Head of caudate nucleus (tissue), 42 donors: ENCODE measurements at regions not wholly inside any gene's neighbourhood (a gene's known extent, or its start where the extent isn't known, plus 50 kb on each side); places are given as distances from the start of the nearest gene placed in this dataset.

Experiments
- DNase-seq, 42 donors: peaks; one replicate each; pipeline versions ENCODE4 v3.0.0 to v3.0.0-alpha.2; 2020 to 2021; ENCODE audit warnings: mixed read lengths in 7 of 42
- intact Hi-C: fragments of 100-400 bp; cut with DNase I; formaldehyde crosslinking; loops from one replicate; pipeline ENCODE4 v1.15.0; 2022

- DNase-seq, result peak in 1 of 42 donors; percentile 1
- intact Hi-C loops, result no loop called here
Observed at GRCh38 chr5:74373076-74373475, 267.5 kb downstream of the ENC1 start.

DNA sequence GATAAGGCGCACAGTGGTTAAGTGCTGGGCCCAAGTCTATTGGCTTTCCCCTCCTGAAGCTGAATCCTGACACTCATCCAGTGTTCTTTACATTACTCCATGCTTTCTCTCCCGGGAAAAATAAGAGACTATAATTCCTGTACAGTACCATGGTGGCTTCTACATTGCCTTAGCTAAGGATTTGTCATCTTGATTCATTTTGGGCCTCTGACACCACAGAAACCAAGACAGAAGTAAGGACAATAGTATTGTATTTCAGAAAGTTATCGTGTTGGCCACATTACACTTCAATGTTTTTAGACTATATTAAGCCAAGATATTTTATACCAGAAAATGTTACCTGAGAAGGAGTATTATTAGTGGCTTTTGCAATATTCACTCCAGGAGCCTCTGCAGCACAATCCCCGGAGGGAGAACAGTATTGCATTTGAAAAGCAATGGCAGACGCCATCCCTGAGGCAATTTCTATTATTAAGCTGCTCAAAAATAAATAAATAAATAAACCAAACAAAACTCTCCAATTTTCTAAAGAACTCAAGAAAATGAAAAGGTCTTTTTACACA lies 267.9 kb downstream of the ENC1 start:
- peak in 1 of 42 donors; percentile 32 for DNase-seq
- intact Hi-C loops, result no loop called here

DNA sequence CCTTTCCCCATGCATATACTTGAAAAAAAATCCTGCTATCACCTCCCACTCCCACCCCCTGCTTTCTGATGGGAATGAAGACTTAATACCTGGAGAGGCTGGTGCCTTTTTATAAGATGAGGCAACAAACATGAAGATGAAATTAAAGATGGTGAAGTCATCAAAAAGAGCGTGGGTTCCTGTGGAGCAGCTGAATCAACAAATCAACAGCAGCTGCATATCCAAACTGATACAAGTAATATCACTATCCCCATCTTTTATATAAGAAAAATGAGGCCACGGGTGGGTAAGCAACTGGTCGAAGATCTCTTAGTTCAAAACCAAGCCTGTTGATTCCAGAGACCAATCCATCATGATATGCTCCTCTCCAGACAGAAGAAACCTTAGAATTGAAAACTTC lies 268.5 kb downstream of the ENC1 start:
- intact Hi-C loops, result no loop called here
- DNase-seq, result no peak

GRCh38 chr5:74371621-74372020 lies 268.9 kb downstream of the ENC1 start:
- peak in 1 of 42 donors; percentile 33 for DNase-seq
- intact Hi-C loops, result no loop called here

- DNase-seq, result peak in 1 of 42 donors; percentile 8
- intact Hi-C loops, result no loop called here
Observed at GRCh38 chr5:74370168-74370567, 270.4 kb downstream of the ENC1 start.

- intact Hi-C loops, result no loop called here
- peak in 1 of 42 donors; percentile 22 for DNase-seq
Observed at GRCh38 chr5:74369173-74369572, 271.4 kb downstream of the ENC1 start.

- intact Hi-C loops, result no loop called here
- peak in 1 of 42 donors; percentile 39 for DNase-seq
Observed at GRCh38 chr5:74367934-74368333, 272.6 kb downstream of the ENC1 start.

- intact Hi-C loops, result no loop called here
- peak in 2 of 42 donors; percentile 7 to 27 for DNase-seq
Observed at GRCh38 chr5:74367241-74367733, 273.2 kb downstream of the ENC1 start.

- no peak for DNase-seq
Observed at GRCh38 chr5:74365723-74366122, 274.8 kb downstream of the ENC1 start.

DNA sequence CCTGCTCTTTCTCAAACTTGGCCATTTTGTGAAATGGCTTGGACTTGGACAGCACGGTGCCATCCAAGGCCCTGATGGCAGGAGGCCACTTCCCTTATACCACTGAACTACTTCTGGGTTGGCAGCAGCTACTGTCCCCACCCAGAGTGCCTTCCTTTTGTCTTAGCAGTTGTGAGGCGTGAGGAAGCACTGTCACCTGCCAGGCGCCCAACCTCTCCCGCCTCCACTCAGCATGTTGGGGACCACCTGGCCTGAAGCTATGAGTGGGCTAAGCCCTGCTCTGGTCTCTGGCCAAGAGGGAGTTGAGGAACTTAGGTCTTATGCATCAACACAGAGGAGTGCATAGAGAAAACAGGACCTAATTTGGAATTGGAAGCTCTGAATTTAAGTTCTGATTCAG lies 276.0 kb downstream of the ENC1 start:
- peak in 1 of 42 donors; percentile 10 for DNase-seq
- intact Hi-C loops, result no loop called here

More at GRCh38 chr5:74365723-74366122, 274.8 kb downstream of the ENC1 start:
- intact Hi-C loops, result no loop called here

GRCh38 chr5:74363603-74364205 lies 276.8 kb downstream of the ENC1 start:
- intact Hi-C loops, result no loop called here

DNA sequence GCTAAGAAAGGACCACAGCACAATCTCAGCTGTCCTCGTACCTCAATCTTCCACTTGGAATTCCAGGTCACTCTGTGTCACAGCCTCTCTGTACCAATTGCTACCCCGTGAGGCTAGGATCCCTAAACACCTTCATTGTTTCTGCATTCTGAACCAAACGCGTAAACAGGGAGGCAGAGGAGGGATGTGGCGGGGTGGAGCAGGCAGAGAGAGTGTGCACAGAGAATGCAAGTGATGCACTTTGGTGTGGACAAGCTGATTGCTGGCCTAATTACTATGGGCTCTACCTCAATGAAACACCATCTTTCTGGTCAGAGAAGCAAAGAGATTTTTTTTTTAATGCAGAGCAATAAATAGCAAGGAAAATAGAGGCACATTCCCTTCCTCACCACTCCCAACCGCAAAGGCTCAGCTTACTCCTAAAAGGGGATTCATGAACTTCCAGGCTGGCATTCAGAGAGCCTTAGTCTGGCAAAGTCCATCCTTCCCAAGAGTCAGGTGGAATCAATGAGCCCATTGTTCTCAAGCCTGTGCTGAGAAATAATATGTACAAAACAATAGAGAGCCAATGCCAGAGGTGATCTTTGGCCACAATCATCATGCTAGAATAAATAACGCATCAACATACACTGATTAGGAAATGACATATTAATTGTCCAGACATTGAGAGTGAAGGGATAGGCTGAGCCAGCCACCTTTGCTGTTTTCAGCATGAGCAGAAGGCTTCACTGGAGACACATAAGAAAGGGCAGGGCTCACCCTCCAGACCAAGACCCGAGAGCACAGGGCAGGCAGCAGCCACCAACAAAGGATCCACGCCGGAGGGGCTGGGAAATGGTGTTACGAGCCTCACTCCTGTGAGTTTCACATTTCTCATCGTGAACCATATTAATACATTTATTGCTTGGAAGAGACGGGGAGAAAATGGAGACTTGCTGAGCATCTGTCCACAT lies 278.8 kb downstream of the ENC1 start:
- intact Hi-C loops, result no loop called here
- DNase-seq, result peak in 1 of 42 donors; percentile 36

More at GRCh38 chr5:74363603-74364205, 276.8 kb downstream of the ENC1 start:
- DNase-seq, result peak in 1 of 42 donors; percentile 33

DNA sequence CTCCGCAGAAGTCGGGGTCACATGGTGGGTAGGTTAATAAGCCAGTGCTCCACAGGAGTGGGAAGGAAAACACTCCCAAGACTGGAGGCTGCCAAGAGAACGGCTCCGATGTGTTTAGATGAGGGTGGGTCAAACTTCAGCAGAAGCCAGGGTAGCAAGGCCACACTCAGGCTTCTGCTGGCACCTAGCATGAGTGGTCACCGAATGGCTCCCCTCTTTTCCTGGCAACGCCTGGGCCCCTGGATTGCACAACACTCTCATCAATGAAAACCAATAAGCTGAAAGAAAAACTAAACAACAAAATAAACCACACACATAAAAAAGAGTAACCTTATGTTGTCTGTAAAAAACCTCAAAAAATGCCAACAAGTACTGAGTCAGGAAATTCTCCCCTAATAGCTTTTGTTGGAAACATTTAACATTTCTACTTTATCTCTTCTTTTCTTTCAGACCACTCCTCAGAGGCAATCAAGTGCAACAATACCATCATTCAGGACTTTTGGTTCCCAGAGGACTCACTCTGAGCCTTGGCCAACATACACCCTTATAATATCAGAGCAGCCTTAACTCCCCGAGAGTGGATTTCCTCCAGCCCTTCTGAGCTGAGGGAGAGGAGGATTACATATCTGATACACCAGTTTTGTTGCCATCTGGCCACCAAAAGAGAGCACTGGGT lies 279.9 kb downstream of the ENC1 start:
- peak in 1 of 42 donors; percentile 33 for DNase-seq
- intact Hi-C loops, result no loop called here

DNA sequence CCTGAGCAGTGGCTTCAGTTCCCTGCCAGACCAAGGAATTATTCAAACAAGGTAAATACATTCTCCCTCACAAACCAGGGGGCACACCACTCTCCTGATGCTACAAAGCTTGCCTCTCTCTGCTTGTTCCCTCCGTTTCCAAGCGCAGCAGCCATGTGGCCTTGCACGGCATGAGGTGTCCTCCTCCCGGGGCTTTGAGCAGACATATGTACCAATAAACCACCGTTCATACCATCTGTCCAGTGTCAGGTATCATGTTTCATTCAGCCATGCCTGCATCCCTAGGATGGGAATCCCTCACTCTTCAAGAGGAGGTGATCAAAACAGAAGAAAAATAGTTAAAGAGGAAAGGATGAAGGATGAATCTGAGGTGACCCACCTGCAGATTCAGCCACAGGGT lies 282.7 kb downstream of the ENC1 start:
- no peak for DNase-seq
- intact Hi-C loops, result no loop called here

DNA sequence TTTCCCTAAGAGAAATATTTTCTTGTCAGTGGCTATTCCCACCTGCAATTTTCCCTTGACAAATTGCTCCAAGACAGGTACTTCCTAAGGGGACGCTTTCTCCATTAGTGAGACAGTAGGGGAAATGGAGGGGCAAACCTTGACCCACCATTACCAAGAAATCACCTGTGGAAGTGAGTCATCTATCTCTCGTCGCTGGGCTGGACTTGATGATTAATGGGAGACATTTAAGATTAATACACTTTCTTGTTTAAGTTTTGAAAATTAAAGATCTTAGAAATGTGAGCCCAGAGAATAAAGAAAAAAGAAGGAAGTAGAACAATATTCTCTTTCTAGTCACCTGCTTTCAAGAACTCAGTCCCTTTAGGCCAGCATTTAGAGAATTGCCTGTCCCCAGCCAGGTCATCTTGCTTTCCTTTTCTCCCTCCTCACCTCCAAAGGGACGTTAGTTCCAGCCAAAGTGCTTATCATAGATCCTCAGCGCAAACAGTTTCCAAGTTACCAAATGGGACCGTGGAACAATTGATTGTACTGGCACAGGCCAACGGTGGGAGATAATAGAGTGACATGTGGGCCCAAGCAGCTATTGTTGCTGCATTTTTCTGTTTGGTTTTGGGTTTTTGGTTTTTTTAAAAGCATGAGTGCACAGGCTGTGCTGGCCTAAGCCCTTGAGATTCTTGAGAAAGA lies 284.4 kb downstream of the ENC1 start:
- intact Hi-C loops, result no loop called here
- no peak for DNase-seq

DNA sequence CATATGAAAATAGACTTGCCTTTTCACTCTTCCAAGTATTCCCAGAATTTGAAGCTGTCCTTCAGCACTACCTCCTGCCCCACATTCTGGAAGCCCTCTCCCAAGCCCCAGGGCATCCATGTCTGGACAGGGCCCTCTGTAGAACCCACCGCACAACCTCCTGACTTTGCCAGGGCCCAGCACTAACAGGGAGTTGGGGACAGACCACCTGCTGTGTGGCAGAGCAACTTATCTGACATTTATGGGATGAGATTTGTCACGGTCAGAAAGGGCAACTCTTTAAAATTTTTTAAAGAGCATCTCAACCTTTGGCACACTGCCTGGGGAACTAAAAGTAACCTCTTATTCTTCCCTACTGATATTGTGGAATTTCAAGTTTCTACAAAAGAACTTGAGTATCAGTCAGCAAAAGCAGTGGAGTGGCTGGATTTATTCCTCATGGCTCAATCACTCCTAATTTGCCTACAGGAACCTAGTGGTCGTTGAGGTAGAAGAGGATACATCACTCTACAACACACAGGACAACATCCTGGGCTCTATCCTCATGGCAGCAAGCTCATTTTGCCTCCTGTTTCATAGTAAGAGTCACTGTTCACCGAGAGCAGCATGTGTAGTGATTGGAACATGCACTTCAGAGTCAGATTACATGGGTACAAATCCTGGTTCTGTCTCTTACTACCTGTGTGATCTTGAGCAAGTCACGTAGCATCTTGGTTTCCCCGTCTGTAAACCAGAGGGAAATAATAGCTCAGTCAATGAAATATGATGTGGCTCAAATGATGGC lies 285.3 kb downstream of the ENC1 start:
- intact Hi-C loops, result no loop called here
- no peak for DNase-seq

GRCh38 chr5:74352256-74352655 lies 288.3 kb downstream of the ENC1 start:
- intact Hi-C loops, result no loop called here
- peak in 21 of 42 donors; percentile 9 to 75 (median 39) for DNase-seq
